Ishikawa (cell line): ENCODE measurements at regions not wholly inside any gene's neighbourhood (a gene's known extent, or its start where the extent isn't known, plus 50 kb on each side); places are given as distances from the start of the nearest gene placed in this dataset.

Experiments
- CEBPB ChIP-seq: IDR thresholded peaks from 2 replicates; pipeline ENCODE4 v1.6.1; 2012
- CREB1 ChIP-seq: IDR thresholded peaks from 2 replicates; pipeline ENCODE4 v1.6.1; 2012; ENCODE audit warnings: low read depth
- EGR1 ChIP-seq: IDR thresholded peaks from 2 replicates; pipeline ENCODE4 v1.6.1; 2012
- EP300 ChIP-seq: IDR thresholded peaks from 2 replicates; pipeline ENCODE4 v1.6.1; 2012; ENCODE audit warnings: borderline replicate concordance
- FOXM1 ChIP-seq: IDR thresholded peaks from 2 replicates; pipeline ENCODE4 v1.6.1; 2012; ENCODE audit warnings: low read depth, borderline replicate concordance
- MAX ChIP-seq: IDR thresholded peaks from 2 replicates; pipeline ENCODE4 v1.6.1; 2012
- NFIC ChIP-seq: IDR thresholded peaks from 2 replicates; pipeline ENCODE4 v1.6.1; 2012
- RAD21 ChIP-seq: IDR thresholded peaks from 2 replicates; pipeline ENCODE4 v1.6.1; 2012; ENCODE audit warnings: low read depth
- REST ChIP-seq: IDR thresholded peaks from 2 replicates; pipeline ENCODE4 v1.6.1; 2012; ENCODE audit warnings: low read depth, mild to moderate bottlenecking
- TAF1 ChIP-seq: IDR thresholded peaks from 2 replicates; pipeline ENCODE4 v1.6.1; 2012; ENCODE audit warnings: low read depth, mild to moderate bottlenecking
- TCF12 ChIP-seq: IDR thresholded peaks from 2 replicates; pipeline ENCODE4 v1.6.1; 2012; ENCODE audit warnings: low read depth
- TEAD4 ChIP-seq: IDR thresholded peaks from 2 replicates; pipeline ENCODE4 v1.6.1; 2012
- USF1 ChIP-seq: IDR thresholded peaks from 2 replicates; pipeline ENCODE4 v1.6.1; 2012
- YY1 ChIP-seq: IDR thresholded peaks from 2 replicates; pipeline ENCODE4 v1.6.1; 2012; ENCODE audit warnings: low read depth
- ZBTB7A ChIP-seq: IDR thresholded peaks from 2 replicates; pipeline ENCODE4 v1.6.1; 2012; ENCODE audit warnings: low read depth

DNA sequence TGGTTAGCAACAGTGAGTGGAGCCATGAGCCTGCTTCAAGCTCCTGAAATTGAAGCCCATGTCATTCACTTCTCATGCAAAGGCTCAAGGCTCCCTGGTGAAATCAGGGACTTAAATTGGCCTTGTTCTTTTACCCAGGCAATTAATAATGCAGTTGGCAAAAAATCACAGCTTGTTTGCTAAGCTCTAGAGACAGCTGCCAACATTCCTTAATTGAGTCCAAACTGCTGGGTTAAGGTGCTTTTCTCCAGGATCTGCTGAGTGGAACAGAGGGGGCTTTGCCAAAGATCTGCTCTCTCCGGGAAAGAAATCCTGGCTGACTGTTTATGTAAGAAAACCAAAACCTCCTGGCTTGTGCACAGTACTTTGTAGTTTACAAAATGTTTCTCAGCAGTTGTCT is 257.6 kb upstream of the GHITM start:
- no peak for TF ChIP-seq TEAD4
- TF ChIP-seq TCF12: no peak
- TF ChIP-seq CEBPB: no peak
- no peak for TF ChIP-seq EGR1
- TF ChIP-seq CREB1: no peak
- no peak for TF ChIP-seq RAD21
- no peak for TF ChIP-seq YY1
- TF ChIP-seq MAX: no peak
- TF ChIP-seq FOXM1: no peak
- TF ChIP-seq USF1: no peak
- TF ChIP-seq EP300: no peak
- TF ChIP-seq NFIC: no peak
- no peak for TF ChIP-seq TAF1
- TF ChIP-seq REST: no peak
- no peak for TF ChIP-seq ZBTB7A

DNA sequence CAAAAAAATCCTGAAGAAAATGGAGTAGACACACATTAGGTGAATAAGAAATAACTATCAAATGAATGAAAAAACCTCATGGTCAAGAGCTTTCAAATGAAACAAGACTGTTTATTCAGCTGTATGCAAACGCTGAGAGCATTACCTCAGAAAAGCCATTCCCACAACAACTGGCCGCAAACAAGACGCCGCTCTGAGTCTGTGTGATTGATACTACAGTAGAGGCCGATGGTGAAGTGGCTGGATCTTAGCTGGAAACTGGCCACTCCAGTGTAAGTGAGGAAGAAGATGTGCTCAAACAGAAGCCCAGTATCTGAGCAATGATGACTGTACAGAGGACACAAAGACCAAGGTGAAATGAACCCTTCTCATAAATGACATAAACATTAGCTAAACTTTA is 252.4 kb upstream of the GHITM start:
- TF ChIP-seq RAD21 (no peak), EGR1 (no peak), TEAD4 (no peak), CREB1 (no peak), USF1 (no peak), TCF12 (no peak), MAX (no peak), REST (no peak), FOXM1 (no peak), EP300 (no peak), CEBPB (no peak), NFIC (no peak), TAF1 (no peak), YY1 (no peak), ZBTB7A (no peak)

DNA sequence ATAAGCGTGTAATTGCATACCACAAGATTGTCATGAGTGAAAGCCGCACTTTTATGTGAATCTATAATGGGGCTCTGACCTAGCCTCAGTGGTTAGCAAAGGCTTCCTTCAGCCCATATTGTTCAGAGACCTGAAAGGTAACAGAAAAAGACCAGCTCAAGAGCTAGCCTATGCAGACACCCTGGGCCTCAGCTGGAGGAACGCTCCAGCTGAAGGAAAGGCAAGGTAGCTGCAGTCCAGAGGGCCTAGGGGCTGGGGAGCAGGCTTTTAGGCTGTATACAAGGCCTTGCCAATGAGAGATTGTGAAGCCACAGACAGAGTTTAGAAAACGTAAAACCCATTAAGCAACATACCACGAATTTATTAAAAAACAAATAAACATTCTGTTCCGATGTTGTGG is 246.6 kb upstream of the GHITM start:
- TF ChIP-seq EGR1 (no peak), MAX (no peak), RAD21 (no peak), EP300 (no peak), TCF12 (no peak), CEBPB (no peak), YY1 (no peak), NFIC (no peak), ZBTB7A (no peak), TAF1 (no peak)

- no peak for TF ChIP-seq ZBTB7A
- no peak for TF ChIP-seq NFIC
- TF ChIP-seq TCF12: no peak
- TF ChIP-seq REST: no peak
- TF ChIP-seq FOXM1: no peak
- TF ChIP-seq CEBPB: no peak
- TF ChIP-seq RAD21: no peak
- TF ChIP-seq TEAD4: no peak
- no peak for TF ChIP-seq USF1
- no peak for TF ChIP-seq TAF1
- no peak for TF ChIP-seq YY1
- no peak for TF ChIP-seq CREB1
- TF ChIP-seq EP300: no peak
- TF ChIP-seq MAX: no peak
- no peak for TF ChIP-seq EGR1
Measured at GRCh38 chr10:83896219-83896618, 243.1 kb upstream of the GHITM start.
